Suppressor macrophage treated with lipopolysaccharide for 1 hour (primary cell): ENCODE measurements at regions not wholly inside any gene's neighbourhood (a gene's known extent, or its start where the extent isn't known, plus 50 kb on each side); places are given as distances from the start of the nearest gene placed in this dataset.
A peak's percentile ranks its signal among the peaks of the same experiment; 100 is the strongest.

Experiments
- DNase-seq, 3 donors: peaks; one replicate each; pipeline ENCODE4 v3.0.0-alpha.2; 2020 to 2022

- DNase-seq = no peak
These were observed 133.4 kb upstream of the DTNBP1 start for GRCh38 chr6:15796130-15796771.

DNA sequence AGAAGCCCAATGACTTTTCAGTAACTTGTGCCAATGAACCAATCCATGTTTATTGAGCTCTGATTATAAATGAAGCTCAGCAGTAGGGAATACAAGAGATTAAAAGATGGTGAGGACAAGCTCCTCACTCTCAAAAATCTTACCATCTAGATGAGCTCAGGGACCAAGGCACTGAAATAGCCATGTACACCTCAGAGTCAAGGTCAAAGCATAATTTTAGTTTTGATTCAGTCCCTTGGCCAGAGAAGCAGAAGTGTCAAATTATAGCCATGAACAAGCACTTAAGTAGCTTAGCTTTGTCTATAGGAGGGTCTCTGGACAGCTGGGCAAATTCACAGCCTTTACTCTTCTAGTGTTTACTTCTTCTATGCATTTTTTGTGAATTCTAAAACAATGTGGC, 131.0 kb upstream of the DTNBP1 start:
- DNase-seq = no peak

DNA sequence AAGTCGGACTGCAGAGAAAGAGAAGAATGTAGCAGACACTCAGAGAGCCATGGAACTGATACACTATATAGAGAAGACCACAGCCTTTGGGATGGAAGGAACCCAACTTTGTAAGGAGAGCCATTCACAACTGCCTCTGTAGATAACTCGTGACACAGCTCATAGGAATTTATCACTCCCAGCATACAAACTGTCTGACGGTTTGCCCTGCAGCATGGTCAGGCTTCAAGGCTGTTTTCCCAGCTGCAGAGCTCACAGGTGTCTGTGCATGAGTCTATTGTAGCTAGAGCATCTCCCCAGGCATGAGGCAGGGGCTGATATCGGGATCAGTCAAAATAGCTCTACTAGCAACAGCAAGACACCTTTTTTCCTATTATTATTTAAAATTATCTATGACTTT, 130.5 kb upstream of the DTNBP1 start:
- DNase-seq = no peak

DNA sequence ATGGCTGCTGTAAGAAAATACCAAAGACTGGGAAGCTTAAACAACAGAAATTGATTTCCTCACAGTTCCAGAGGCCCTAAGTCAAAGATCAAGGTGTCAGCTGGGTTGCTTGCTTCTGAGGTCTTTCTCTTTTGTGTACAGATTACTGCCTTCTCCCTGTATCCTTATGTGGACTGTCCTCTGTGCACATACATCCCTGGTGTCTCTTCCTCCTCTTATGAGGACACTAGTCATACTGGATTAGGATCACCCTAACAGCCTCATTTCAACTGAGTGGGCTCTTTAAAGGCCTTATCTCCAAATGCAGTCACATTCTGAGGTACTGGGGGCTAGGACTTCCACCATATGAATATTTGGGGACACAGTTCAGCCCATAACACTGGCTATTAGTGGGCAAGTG, 130.0 kb upstream of the DTNBP1 start:
- no peak for DNase-seq

- peak in 2 of 3 donors; percentile 49 to 66 for DNase-seq
These were observed 128.8 kb upstream of the DTNBP1 start for GRCh38 chr6:15791448-15792181.

DNA sequence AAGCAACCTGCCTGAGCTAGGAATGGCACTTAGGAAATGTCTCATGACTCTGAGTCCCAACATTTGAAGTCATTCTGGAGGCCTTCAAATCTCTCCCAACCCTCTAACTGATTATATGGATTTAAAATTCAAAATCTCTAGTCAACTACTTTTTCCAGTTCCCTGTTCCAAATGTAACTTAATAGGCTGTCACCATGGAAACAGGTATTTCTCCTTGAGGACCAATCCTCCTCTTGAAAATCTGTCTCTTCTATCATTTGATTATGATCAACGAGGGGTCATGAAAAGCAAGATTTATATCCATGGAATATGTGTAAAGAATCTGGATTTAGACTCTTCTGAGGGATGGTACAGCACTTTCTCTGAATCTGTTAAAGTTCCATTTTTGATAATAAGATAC, 127.3 kb upstream of the DTNBP1 start:
- DNase-seq = no peak

DNA sequence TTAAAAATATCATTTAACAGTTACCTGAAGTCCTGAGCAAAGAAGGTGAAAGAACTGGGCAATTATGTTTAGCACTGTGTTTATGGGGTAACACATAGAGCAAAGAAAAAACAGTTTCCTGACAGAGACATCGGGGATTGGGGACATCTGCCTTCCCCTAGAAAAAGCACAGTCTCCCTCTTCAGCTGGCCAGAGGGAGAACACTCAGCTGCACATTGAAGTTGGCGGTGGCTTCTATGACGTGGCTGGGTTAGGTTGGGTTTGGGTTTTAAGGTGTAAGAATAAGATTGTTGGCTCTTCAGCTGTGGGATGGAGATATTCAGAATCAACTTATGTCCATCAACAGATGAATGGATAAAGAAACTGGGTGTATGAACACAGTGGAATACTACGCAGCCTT, 124.0 kb upstream of the DTNBP1 start:
- DNase-seq = no peak

DNA sequence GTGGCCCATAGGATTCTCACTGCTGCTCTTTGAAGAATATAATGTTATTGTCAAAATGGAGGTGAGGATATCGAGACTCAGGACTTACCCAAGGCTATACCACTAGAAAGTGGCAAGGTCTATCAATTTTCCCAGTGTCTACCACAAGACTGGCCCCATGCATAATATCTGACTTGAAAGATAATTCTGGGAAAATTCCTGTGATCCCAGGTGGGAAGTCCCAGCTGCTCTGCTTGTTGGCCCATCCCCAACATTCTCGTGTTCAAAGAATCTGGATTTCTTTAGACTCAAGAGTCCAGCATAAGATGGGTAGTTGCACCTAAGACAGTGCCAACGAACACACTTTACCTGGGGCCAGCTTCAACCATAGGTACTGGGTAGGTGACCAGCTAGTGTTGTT, 120.7 kb upstream of the DTNBP1 start:
- no peak for DNase-seq

DNA sequence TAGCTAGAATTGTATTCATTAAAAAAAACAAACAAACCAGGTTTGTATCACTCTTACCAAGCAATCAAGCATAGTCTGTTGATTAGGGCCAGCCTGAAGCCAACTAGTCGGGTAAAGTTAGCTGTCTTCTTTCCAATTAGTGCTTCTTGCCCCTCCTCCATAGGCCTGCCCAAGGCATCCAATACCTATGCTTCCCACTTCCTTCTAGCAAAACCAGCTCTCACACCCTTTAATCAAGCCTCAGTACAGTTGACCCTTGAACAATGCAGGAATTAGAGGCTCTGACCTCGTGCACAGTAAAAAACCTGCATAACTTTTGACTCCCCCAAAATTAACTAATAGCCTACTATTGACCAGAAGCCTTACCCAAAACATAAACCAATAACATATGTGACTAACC, 119.1 kb upstream of the DTNBP1 start:
- DNase-seq = no peak

- no peak for DNase-seq
These were observed 118.5 kb upstream of the DTNBP1 start for GRCh38 chr6:15781333-15781732.

DNA sequence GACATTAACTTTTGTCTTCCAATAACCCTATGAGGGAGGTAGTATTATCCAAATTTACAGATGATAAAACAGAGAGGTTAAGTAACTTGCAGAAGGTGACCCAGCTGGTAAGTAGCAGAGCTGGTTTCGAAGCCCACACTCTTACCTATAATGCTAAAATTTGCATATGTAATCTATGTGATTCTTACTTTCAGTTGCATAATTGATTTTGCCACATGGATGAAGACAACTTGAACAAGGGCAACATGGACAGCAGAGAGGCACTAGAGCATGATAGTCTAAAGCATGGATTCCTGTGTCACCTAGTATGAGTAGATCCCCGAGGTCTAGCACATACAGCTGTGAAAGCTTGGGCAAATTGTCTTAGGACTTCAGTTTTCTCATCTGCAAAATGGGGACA, 117.6 kb upstream of the DTNBP1 start:
- no peak for DNase-seq

- no peak for DNase-seq
These were observed 116.9 kb upstream of the DTNBP1 start for GRCh38 chr6:15779726-15780125.

DNA sequence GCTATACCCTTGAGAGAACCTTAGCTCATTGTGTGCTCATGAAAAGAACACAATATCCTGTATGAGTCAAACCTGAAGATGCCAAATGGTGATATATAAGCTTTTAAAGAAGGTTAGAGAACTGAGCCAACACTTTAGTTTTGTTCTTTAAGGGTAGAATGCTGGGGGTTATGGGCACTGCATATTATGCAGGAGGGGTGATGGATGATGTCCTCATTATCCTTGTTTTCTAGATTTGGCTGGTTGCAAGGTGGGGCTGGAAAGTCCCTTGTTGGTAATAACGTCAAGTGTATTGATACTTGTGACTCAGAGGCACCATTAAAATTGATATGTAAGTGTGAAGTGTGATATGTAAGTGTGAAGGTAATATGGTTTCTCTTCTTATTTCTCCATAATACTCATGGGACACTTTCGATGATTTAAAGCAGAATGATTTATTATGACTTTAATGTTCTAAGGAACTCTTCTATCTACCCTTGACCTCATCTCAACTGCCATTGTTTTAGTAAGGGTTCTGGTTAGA, 113.7 kb upstream of the DTNBP1 start:
- DNase-seq = no peak

- DNase-seq = no peak
These were observed 112.9 kb upstream of the DTNBP1 start for GRCh38 chr6:15775741-15776140.

DNA sequence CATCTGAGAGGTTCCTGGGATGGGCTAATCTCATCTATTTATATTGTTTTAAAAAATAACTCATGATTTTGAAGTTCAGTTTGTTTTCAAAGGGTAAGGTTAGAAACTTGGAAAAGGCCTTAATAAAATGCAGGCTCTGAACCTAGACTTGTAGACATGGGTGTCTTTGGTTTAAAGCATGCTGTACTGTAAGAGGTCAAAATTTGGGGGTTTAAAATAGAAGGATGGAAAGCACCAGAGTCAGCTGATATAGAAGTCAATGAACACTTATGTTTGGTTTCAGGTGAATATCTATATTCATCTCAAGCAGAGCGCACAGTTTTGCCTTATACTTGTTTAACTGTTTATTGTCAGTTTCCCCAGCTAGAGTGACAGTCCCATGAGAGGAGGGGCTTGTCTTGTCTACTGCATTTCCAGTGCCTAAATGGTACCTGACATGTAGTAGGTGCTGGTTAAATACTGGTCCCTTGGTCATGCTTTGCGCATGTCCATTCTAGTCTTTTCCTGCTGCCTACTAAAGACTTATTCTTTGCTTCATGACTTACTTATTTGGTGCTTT, 112.3 kb upstream of the DTNBP1 start:
- no peak for DNase-seq

DNA sequence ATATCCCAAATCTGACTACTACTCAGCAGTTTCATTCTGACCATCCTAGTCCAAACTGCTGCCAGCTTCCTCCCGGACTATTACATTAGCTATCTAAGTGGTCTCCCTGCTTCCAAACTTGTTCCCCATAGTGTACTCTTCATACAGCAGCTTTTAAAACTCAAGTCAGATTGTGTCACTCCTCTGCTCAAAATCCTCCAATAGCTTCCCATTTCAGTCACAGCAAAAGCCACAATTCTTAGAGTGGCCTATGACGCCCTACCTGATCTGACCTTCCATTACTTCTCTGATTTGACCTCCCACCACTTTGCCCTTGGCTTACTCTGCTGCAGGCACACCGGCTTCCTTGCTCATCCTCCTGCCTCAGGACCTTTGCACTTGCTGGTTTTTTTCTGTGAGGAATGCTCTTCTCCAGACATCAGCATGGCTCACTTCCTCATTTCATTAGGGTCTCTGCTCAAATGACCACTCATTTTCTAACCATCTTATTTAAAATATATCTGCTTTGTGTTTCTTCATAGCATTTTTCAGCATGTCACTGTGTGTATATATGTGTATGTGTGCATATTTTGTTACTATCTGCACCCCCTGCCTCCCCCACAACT, 111.1 kb upstream of the DTNBP1 start:
- peak in 2 of 3 donors; percentile 28 to 38 for DNase-seq

- peak; percentile 26 to 49 (median 45) for DNase-seq
These were observed 107.7 kb upstream of the DTNBP1 start for GRCh38 chr6:15770347-15771143.

- DNase-seq = no peak
These were observed 106.7 kb upstream of the DTNBP1 start for GRCh38 chr6:15769511-15770018.

DNA sequence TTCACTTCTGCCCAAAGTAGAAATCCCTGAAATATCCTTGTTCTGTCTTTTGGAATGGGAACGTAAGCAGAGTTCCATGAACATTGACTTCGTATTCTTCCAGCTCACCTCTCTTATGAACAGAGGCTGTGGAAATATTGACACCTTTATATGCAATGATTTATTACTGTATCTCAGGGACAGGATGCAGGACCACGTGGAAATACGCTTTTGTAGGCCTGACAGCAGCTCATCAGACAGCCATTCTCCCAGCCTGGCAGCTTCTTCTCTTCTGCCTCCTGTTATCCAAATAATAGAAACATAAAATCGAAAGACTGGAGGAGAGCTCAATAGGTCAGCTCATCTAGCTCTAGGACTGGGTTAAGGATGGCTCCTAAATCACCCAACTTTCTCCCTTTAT, 106.2 kb upstream of the DTNBP1 start:
- DNase-seq = no peak

DNA sequence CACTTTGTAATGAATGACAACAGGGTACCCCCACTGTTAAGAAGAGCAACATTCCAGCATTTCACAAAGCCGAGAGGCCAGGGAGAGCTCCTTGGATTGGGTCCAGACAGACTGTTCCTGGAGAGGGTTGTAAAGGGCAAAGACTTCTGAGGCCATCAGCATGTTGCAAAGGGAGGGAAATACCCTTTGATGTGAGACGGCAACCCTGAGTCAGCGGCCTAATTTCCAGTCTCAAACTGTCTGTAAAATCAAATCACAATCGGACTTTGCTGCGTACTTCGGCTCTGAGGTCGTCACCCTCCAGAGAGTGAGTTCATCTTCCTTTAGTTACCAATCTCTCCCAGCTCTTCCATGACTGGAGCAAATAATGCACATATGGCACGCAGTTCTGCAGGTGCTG, 101.0 kb upstream of the DTNBP1 start:
- DNase-seq = peak; percentile 36 to 55 (median 53)

GRCh38 chr6:15763364-15763763, 100.5 kb upstream of the DTNBP1 start:
- no peak for DNase-seq

GRCh38 chr6:15761045-15761502, 98.2 kb upstream of the DTNBP1 start:
- no peak for DNase-seq
